GM21576 (cell line): ENCODE measurements at regions not wholly inside any gene's neighbourhood (a gene's known extent, or its start where the extent isn't known, plus 50 kb on each side); places are given as distances from the start of the nearest gene placed in this dataset.
"Not testable (repeated sequence)": the region's sequence is repeated elsewhere in the genome, so short reads cannot be mapped to it uniquely, and the experiment has no call there.

ENCODE experiments used
- ATAC-seq: cut with Tn5 transposase; IDR thresholded peaks from one replicate; pipeline ENCODE4 v1.9.1; 2021; ENCODE audit warnings: mild to moderate bottlenecking, moderate library complexity; ENCODE audit not compliant: unreplicated experiment

DNA sequence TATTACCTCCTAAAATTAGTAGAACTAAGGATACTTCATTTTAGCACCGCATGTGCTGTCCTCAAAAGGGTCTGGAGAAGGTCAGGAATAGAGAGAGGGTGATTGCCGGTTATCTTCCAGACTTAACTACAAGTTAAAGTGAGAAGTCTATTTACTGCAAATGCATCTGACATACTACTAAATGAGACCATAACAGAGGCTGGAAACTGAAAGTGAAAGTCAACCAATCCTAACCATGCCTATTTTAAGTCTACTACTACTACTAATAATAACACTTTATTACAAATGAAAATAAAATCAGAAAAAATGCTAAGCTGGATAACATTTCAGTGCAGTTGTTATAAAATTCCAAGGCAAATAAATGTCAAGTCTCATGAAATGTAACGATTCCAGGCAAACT lies 244.7 kb downstream of the KIF20B start:
- no peak for ATAC-seq

DNA sequence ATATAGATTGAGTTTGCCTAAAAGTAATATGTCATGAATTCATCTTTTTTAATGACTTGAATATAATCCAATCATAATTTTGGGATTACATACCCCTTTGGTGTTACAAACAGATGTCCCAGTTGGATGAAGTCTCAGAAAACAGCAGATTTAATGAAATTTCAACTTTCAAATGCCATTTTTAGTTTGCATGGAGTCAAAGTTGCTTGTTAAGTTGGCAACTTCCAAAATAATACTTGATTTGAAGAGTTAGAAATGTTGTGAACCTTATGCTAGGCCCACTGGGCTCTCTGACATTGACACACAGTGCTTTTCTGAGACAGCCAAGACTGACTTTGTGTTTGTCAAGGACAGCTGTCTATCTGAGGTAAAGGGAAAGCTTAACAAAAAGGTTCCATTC lies 248.1 kb downstream of the KIF20B start:
- no peak for ATAC-seq

DNA sequence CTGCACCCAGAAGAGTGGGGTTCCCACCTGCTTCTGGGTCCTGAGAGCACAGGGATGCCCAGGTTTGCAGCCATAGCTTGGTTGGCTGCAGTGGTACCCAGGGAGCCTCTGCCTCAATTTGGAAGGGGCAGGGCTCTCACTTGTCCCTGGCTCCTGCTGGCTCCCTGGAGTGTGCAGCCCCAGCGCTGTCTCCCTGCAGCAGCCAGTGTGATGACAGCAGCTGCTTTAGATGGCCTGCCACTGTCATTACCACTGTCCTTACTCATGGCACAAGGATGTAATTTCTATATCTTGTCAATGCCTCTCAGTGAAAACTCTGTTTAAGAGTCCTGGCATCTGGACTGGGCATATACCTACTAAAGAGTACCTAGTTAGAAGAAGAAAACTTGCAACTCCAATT lies 250.9 kb downstream of the KIF20B start:
- no peak for ATAC-seq

DNA sequence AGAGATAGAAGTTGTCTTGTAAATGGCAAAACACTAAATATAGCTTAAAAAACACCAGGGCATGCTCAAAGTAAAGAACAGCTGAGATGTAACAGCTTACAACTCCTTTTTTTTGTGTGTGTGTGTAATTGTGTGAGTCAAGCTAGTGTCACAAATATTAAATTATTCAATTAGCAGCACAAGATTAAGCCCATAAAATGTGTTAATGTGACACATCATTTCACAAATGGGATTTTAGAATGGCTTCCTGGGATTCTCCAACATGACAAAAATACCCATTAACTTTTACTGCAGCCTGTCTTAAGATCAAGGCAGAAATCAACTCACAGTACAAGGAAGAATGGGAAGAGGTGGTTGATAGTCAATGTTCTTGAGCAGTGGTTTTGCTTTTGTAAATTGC lies 251.4 kb downstream of the KIF20B start:
- no peak for ATAC-seq

DNA sequence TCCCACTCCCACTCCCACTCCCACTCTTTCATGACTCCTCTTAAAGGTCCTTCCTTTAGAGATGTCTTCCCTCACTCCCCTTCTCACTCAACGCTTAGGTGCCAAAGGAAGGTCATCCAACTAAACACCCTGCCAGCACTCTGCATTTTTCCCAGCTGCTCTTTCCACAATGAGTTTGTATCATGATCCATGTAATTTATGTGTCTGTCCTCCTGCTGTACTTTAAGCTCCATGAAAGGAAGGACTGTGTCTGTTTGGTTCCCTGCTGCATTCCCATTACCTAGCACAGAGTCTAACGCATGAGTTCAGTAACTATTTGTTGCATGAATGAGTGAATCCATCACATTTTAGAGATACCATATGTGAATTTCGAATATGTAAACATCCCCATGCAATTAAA lies 252.7 kb downstream of the KIF20B start:
- ATAC-seq, result no peak

DNA sequence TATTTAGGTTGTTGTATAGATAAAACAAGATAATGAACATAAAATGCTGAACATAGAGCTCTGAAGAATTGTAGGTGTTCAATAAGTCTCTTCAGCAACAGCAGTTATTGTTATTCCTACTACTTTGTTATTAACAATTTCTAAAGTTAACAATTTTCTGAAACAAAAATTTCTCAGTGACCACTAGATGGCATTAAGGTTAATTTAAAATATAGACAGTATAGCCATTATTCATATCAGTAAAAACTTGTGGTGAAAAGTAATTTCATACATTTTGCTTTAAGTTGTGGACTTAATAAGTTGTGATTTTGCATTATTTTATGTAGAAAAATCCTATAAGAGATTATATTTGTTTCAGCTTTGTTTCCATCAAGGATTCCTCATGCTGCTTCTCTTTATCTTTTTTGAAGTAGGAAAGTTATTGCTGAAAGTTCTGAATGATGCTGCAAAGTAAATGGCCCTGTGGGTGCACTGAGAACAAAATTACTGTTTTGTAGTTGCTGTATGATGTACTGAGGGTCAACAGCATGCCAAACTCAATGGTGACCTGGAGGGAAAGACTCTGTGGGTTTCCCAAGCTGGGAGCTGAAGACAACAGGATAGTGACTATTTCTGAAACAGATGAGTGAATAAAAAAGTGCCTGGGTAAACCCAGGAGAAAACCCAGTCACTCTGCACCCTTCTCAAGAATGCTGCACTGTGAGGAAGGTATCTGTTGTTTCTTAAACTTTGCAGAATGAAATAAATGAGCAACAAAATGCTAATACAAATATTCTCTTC lies 253.6 kb downstream of the KIF20B start:
- ATAC-seq, result no peak

DNA sequence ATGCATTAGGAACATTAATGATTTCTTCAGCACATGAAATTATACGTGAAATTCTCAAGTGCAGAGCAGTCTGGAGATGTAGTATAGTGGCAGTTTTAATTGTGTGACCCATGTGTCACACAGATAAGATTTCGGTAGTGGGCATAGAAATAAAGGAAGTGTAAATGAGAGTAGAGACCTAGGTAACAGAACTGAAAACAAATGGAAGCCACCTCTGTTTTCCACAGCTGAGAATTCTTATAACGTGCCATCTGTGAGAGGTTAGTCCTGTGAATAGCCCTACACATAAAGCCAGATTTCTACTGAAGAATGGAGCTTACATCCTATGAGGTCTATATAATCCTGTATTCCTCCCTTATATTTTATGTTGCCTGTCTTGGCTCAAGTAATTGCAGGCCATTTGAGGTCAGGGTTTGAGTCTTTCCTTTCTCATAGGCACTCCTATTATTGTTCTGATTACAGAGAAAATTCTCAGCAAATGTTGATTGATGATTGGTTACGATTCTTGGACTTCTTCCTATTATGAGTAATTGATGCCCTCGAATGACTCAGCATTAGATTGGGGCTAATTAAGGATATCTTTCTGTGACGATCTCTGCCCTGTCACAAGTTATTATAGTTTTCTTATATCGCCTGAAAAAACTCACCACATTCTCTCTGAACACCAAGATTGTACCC lies 258.2 kb downstream of the KIF20B start:
- peak; percentile 67 for ATAC-seq

DNA sequence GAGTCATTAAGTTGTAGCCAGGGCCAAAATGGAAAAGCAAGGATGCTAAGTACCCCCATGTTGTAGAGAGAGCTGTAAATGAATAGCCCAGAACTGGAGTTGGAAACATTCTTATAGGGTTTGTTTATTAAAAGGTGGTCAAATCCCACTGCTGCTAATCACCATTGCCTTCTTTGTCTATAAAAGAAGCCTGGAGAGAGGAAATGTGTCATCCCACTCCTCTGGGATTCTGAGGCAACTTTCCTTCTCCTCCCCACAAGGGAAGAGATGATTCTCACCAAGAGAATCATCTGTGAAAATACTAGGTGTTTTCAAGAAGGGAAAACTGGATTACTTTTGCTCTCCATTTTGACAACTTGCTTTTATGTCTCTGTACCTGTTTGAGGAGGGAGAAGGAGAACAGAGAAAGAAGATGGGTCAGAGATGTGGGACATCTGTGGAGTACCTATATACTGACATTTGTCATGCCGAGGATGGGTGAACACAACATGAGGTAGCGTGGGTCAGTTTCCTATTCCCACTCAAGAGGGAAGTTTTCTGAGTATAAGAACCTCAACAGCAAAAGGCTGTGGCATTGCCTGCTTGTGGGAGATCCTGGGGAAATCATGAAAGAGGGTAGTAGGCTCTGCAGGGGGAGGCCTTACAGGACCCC lies 262.2 kb downstream of the KIF20B start:
- ATAC-seq, result no peak

DNA sequence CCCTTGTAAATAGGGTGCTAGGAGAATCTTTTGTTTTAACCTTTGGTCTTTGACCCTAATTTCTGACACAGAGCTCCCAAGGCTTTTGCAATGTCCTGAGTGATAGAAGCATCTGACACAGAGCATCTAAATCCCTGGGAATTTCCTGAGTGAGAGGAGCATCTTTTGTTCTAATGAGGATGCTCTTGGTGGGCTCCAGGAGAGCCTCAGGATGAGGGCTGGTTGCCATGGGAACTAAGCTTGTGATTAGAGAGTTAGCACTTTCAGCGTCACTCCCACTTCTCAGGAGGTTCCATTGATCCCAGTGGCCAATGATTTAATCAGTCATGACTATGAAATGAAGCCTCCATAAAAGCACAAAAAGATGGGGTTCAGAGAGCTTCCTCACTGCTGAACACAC lies 264.8 kb downstream of the KIF20B start:
- ATAC-seq, result no peak

DNA sequence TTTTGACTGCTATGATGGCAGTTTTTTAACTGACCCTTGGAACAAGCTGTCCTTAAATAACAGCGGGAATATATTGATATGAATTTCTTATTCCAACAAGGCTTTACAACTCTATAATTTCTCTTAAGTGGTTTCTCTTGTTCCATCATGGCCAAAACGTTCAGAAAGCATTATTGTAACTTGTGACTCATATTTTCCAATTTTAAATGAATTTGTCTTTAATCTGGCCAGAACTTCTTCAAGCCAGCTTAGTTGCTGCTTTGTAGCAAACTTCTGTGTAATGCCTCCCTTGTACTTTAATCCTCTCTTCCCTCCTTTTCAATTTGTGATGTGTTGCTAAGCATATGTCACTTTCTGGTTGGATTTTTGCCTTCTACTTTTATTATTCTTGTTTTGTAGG lies 271.9 kb downstream of the KIF20B start:
- no peak for ATAC-seq

DNA sequence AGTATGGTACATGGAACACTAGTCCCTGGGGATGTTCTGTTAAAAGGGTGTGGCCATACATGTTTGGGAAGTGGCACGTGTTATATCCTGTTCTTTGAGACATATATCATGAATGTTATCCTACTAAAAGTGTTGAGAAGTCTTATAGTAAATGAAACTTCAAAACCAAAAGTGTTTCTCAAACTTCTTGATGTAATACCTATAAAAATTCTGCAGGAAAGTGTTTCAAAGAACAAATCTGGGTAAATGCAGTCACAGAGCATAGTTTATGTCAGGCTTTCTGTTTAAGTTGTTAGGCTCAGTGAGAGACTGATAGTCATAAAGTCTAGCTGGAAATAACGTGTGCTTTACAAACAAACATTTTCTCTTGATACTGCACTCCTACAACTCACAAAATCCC lies 273.7 kb downstream of the KIF20B start:
- no peak for ATAC-seq

DNA sequence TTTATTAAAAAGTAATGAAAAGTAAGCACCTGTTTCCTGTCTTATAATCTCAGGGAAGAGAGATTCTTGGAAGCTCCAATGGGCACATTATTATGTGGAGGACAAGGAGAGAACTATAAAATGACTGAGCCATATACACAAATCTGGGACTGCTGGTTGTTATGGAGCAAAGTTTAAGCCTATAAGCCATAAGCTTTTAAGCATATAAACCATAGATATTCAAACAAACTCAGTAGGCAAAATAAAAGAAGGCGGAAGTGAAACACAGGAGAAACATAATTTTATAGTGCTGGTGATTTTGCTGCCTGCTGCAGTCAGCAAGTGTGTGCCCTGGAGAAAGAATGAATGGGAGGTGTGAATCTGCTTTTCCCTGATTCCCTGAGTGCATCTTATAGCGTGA lies 274.4 kb downstream of the KIF20B start:
- ATAC-seq, result no peak

DNA sequence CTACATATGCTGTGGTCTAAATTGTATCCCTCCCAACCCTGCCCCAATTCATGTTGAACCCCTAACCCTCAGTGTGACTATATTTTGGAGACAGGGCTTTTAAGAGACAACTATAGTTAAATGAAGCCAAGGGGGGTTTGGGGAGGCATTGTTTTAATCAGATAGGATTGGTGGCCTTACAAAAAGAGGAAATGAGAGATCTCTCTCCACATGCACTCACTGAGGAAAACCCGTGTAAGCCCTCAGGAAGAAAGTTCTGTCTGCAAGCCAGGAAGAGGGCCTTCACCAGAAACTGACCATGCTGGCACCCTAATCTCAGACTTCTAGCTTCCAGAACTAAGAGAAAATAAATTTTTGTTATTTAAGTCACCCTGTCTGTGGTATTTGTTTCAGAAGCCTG lies 276.7 kb downstream of the KIF20B start:
- no peak for ATAC-seq

DNA sequence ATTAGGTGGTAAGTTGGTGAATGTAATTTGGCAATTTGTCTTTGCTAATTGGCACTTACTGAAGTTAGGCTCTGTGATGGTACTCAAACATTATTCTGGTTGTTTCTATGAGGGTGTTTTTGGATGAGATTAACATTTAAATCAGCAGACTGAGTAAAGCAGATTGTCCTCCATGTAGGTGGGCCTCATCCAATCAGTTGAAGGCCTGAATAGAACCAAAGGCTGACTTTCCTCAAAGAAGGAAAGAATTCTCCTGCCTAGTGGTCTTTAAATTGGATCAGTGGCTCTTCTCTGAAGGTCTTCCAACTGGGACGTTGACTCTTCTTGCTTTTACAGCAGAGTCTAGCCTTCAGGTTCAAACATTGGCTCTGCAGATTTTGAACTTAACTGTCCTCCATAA lies 278.3 kb downstream of the KIF20B start:
- no peak for ATAC-seq

DNA sequence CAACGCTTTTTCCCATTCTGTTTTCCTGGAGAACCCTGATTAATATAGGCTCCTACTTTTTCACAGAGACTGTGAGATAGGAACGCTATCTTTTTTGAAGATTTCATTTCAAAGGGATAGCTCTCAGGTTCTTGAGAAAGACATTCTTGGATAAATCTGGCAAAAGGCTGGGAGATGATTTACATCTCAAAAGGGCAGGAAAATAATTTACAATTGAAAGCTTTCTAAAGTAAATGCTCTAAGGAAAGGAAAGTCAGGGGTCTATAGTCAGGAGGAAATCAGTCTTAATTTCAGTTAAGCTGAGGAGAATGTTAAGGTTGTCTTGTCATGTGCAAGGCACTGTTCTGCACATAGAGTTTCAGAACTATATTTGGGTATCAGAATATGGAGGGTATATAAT lies 278.8 kb downstream of the KIF20B start:
- ATAC-seq, result no peak

DNA sequence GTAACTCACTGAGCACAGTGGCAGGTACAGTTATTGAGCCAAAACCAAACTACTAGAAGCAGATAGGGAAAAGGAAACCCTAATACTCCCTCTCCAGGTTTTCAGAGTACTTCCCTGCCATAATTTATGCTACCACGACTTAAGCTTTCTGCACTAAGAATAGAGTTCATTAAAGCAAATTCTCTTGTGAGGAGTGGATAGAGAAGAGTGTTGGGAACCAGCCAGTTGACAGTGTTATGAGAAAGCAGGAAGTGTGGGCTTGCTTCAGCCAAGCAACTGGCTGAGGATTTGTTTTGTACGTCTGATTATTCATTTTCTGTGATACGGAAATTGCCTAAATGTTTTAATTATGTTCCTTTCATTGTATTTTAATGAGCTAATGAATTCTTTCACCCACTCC lies 280.5 kb downstream of the KIF20B start:
- no peak for ATAC-seq

DNA sequence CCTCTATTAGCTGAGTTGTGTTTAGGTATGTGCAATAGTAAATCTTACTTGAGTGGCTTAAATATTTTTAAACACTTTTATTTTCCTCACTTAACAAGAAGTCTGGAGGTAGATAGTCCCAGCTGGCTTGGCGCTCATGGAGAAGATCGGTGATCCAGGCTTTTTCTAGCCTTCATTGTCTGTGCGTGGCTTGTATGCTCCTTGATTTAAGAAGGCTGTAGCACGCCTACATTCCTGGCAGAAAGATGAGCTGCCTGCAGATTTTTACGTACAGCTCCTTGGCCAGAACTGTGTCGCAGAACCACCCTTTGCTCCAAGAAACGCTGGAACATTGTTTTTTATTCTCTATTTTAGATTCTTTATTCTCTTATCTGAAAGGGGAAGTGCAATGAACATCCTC lies 284.1 kb downstream of the KIF20B start:
- no peak for ATAC-seq

DNA sequence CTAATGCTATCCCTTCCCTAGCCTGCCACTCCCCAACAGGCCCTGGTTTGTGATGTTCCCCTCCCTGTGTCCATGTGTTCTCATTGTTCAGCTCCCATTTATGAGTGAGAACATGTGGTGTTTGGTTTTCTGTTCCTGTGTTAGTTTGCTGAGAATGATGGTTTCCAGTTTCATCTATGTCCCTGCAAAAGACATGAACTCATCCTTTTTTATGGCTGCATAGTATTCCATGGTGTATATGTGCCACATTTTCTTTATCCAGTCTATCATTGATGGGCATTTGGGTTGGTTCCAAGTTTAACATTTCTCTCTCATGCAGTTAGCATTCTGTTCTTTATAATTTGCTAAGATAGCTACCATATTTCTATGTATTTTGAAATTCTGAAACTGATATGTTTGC lies 287.0 kb downstream of the KIF20B start:
- ATAC-seq, result not testable (repeated sequence)

DNA sequence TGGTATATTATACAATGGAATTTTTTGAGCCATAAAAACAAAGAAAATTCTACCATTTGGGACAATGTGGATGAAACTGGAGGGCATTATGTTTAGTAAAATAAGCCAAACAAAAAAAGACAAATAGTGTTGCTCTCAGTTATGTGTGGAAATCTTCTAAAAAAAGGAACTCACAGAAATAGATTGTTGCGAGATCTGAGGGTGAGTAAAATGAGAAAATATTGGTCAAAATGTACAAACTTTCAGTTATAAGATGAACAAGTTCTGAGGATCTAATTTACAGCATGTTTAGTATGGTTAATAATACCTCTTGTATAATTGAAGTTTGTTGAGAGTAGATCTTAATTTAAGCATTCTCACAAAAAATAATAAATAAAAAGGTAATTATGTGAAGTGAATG lies 291.2 kb downstream of the KIF20B start:
- ATAC-seq, result no peak

DNA sequence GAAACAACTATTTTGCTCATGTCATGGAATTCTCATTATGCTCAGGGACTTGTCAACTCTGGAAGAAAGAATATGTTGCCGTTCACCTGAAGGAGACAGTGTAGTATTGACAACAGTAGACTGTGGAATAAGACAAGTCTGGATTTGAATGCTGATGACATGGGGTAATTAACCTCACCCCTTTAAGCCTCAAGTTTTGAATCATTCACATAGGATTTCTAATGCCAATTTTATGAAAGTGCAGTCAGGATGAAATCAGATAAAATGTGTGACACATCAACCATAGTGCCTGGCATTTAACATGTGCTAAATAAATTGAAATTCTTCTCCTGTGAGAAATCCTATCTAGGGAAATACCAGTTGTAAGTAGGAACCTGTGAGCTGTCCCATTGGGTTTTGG lies 305.8 kb downstream of the KIF20B start:
- no peak for ATAC-seq

DNA sequence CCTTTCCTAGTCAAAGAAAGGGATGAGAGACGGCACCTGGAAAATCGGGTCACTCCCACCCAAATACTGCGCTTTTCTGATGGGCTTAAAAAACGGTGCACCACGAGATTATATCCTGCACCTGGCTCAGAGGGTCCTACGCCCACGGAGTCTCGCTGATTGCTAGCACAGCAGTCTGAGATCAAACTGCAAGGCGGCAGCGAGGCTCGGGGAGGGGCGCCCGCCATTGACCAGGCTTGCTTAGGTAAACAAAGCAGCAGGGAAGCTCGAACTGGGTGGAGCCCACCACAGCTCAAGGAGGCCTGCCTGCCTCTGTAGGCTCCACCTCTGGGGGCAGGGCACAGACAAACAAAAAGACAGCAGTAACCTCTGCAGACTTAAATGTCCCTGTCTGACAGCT lies 309.9 kb downstream of the KIF20B start:
- not testable (repeated sequence) for ATAC-seq

DNA sequence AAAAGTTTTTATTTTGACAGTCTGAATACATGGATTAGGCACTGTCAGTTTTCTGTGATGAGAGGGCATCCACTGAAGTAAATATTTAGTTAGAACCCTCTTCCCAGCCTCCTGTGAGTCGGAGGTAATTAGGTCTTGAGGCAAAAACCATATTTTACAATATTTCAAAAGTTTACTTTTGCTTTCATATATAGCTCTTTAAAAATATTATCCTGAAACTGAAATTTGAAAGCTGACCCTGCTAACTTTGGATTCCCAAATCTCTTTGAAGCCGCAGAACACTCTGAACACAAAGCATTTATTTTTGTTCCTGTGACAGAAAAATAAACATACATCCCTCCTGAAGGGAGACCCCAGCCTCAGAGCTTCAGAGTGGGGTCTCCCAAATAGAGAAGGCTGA lies 317.4 kb downstream of the KIF20B start:
- no peak for ATAC-seq
